B cell (primary cell): ENCODE measurements at regions not wholly inside any gene's neighbourhood (a gene's known extent, or its start where the extent isn't known, plus 50 kb on each side); places are given as distances from the start of the nearest gene placed in this dataset.

ENCODE experiments used
- ATAC-seq: fragments of 200-7000 bp; cut with Tn5 transposase; one replicate; pipeline ENCODE4 v1.10.0; 2021; ENCODE audit warnings: low read depth, mild to moderate bottlenecking, moderate number of reproducible peaks, moderate library complexity
- CTCF ChIA-PET: fragments of 350-600 bp; sonication (Branson Sonifier 250); formaldehyde crosslinking; loops from one replicate; lab custom pipeline; 2021; ENCODE audit warnings: antibody characterized with exemption, inconsistent platforms; lab: Charles Lee
- POLR2A ChIA-PET: fragments of 350-600 bp; sonication (Branson Sonifier 250); formaldehyde crosslinking; loops from one replicate; lab custom pipeline; 2021; ENCODE audit warnings: antibody characterized with exemption; lab: Charles Lee
- DNase-seq: peaks from one replicate; pipeline ENCODE4 v3.0.0; 2013
- H2AFZ ChIP-seq: 2 replicates; pipeline ENCODE4 v1.6.1; 2012; ENCODE audit warnings: mild to moderate bottlenecking, low read depth, low read length; ENCODE audit not compliant: insufficient read depth, poor library complexity, severe bottlenecking
- H3K27ac ChIP-seq, 2 donors: 1 replicate in 1 of 2; 2 replicates in 1 of 2; pipeline ENCODE4 v1.5.1; 2012 to 2013; ENCODE audit warnings: low read length in 2 of 2, mild to moderate bottlenecking in 2 of 2, moderate library complexity in 1 of 2
- H3K27me3 ChIP-seq, 4 experiments: fragments of 200-600 bp in 1 of 4; sonication (generic) in 1 of 4; replicated peaks in 1 of 4; 1 replicate in 2 of 4; 2 replicates in 2 of 4; pipeline versions ENCODE4 v1.6.1 to v1.7.0; 2013 to 2016; ENCODE audit warnings: low read length in 3 of 4, mild to moderate bottlenecking in 2 of 4, mixed read lengths in 1 of 4, moderate library complexity in 1 of 4; ENCODE audit not compliant: insufficient read depth in 4 of 4, control insufficient read depth in 3 of 4; ENCODE audit errors: control extremely low read depth in 1 of 4
- H3K36me3 ChIP-seq, 2 experiments: replicated peaks in 1 of 2; 1 replicate in 1 of 2; 2 replicates in 1 of 2; pipeline versions ENCODE4 v1.6.1 to v1.7.1; 2013; ENCODE audit warnings: low read length in 1 of 2; ENCODE audit not compliant: insufficient read depth in 2 of 2, control insufficient read depth in 1 of 2; ENCODE audit errors: control extremely low read depth in 1 of 2, extremely low read depth in 1 of 2
- H3K4me1 ChIP-seq, 2 donors: fragments of 200-600 bp in 1 of 2; sonication (generic) in 1 of 2; 1 replicate in 1 of 2; 2 replicates in 1 of 2; pipeline versions ENCODE4 v1.5.1 to v1.6.1; 2013 to 2017; ENCODE audit warnings: low read length in 2 of 2; ENCODE audit not compliant: control insufficient read depth in 2 of 2, insufficient read depth in 2 of 2
- H3K4me2 ChIP-seq: replicated peaks from 2 replicates; pipeline ENCODE3; 2012; ENCODE audit warnings: mild to moderate bottlenecking, low read depth, low read length; ENCODE audit not compliant: poor library complexity, severe bottlenecking
- H3K4me3 ChIP-seq, 5 experiments: fragments of 200-600 bp in 1 of 5; sonication (generic) in 1 of 5; 1 replicate in 3 of 5; 2 replicates in 2 of 5; pipeline versions ENCODE4 v1.5.1 to v1.7.0; 2011 to 2016; ENCODE audit warnings: low read length in 4 of 5, mild to moderate bottlenecking in 4 of 5, low read depth in 2 of 5, control low read depth in 1 of 5, moderate library complexity in 1 of 5; ENCODE audit not compliant: insufficient read depth in 1 of 5; ENCODE audit errors: control extremely low read depth in 1 of 5, extremely low read depth in 1 of 5
- H3K79me2 ChIP-seq: fragments of 200-600 bp; sonication (generic); one replicate; pipeline ENCODE4 v1.6.0; 2016; ENCODE audit warnings: low read length; ENCODE audit not compliant: control insufficient read depth, insufficient read depth
- H3K9ac ChIP-seq: fragments of 200-600 bp; sonication (generic); 2 replicates; pipeline ENCODE4 v1.6.1; 2017; ENCODE audit warnings: mild to moderate bottlenecking, low read length, moderate library complexity
- H3K9me3 ChIP-seq, 3 donors: one replicate each; pipeline versions ENCODE4 v1.6.1 to v1.7.1; 2013; ENCODE audit warnings: low read length in 2 of 3; ENCODE audit not compliant: control insufficient read depth in 2 of 3, insufficient read depth in 1 of 3; ENCODE audit errors: control extremely low read depth in 1 of 3
- H4K20me1 ChIP-seq: 2 replicates; pipeline ENCODE4 v1.6.0; 2012; ENCODE audit warnings: mild to moderate bottlenecking, low read length; ENCODE audit not compliant: insufficient read depth, control insufficient read depth, poor library complexity, severe bottlenecking
- H3K27ac Mint-ChIP-seq: one replicate; pipeline ENCODE4 v1.8.0; 2021; ENCODE audit warnings: mixed read lengths
- H3K27me3 Mint-ChIP-seq: one replicate; pipeline ENCODE4 v1.8.0; 2021; ENCODE audit warnings: mixed read lengths
- H3K4me1 Mint-ChIP-seq: one replicate; pipeline ENCODE4 v1.8.0; 2021; ENCODE audit warnings: mixed read lengths
- H3K4me3 Mint-ChIP-seq: one replicate; pipeline ENCODE4 v1.8.0; 2021; ENCODE audit warnings: mixed read lengths
- H3K9me3 Mint-ChIP-seq: one replicate; pipeline ENCODE4 v1.8.0; 2022; ENCODE audit warnings: mixed read lengths; ENCODE audit not compliant: insufficient read depth
- CTCF ChIP-seq: fragments of 200-600 bp; IDR thresholded peaks from one replicate; pipeline ENCODE4 v1.8.0; 2022; ENCODE audit warnings: antibody characterized with exemption, mild to moderate bottlenecking
- EZH2 ChIP-seq: IDR thresholded peaks from 2 replicates; pipeline ENCODE4 v1.6.1; 2012; ENCODE audit warnings: borderline replicate concordance, low read depth, mild to moderate bottlenecking, moderate library complexity, low read length; ENCODE audit not compliant: insufficient read depth, poor library complexity, severe bottlenecking
- WGBS: methylation state at CpG from one replicate; pipeline ENCODE4 v1.1.5; 2013; ENCODE audit warnings: missing lambda C conversion rate; ENCODE audit not compliant: insufficient coverage; 5-methylcytosine and 5-hydroxymethylcytosine counted together
- intact Hi-C: fragments of 100-400 bp; cut with micrococcal nuclease; formaldehyde crosslinking; loops from one replicate; pipeline ENCODE4 v1.10.0; 2022

GRCh38 chr6:82588859-82589412 lies 225.3 kb downstream of the TPBG start:
- TF ChIP-seq CTCF: peak; percentile 49
- no peak for TF ChIP-seq EZH2
- Mint-ChIP-seq H3K27ac (no peak overlapping the region), H3K4me3 (no peak overlapping the region), H3K4me1 (no peaks in the 10 kb centered on the region), H3K9me3 (no peaks in the 10 kb centered on the region), H3K27me3 (no peaks in the 10 kb centered on the region)
- H2AFZ ChIP-seq: no peak overlapping the region
- POLR2A ChIA-PET: no interaction called here
- no peaks in the 10 kb centered on the region for H3K79me2 ChIP-seq
- CTCF ChIA-PET: no interaction called here
- no peak overlapping the region for H3K4me3 ChIP-seq
- H3K4me1 ChIP-seq: no peaks in the 10 kb centered on the region
- DNase-seq: no peak
- no peaks in the 10 kb centered on the region for H3K27me3 ChIP-seq
- H4K20me1 ChIP-seq: no peaks in the 10 kb centered on the region
- 100% methylated on average over 1 of the region's 1 CpG for WGBS
- ATAC-seq: no peak
- H3K4me2 ChIP-seq: no peak overlapping the region
- no peak overlapping the region for H3K9ac ChIP-seq
- no peak overlapping the region for H3K27ac ChIP-seq
- intact Hi-C loops: no loop called here
- no peaks in the 10 kb centered on the region for H3K9me3 ChIP-seq
- H3K36me3 ChIP-seq: no peaks in the 10 kb centered on the region

- no peaks in the 10 kb centered on the region for H3K27me3 Mint-ChIP-seq
- ChIA-PET CTCF (no interaction called here), POLR2A (no interaction called here)
- H3K9me3 Mint-ChIP-seq: no peaks in the 10 kb centered on the region
- Histone ChIP-seq H3K4me1 (no peaks in the 10 kb centered on the region), H4K20me1 (no peaks in the 10 kb centered on the region), H3K79me2 (no peaks in the 10 kb centered on the region), H3K9ac (no peak overlapping the region), H2AFZ (no peak overlapping the region), H3K4me3 (no peak overlapping the region), H3K4me2 (no peak overlapping the region), H3K27me3 (no peaks in the 10 kb centered on the region), H3K27ac (no peak overlapping the region), H3K36me3 (no peaks in the 10 kb centered on the region), H3K9me3 (no peaks in the 10 kb centered on the region)
- no peak overlapping the region for H3K27ac Mint-ChIP-seq
- DNase-seq (no peak), ATAC-seq (no peak)
- H3K4me1 Mint-ChIP-seq: no peaks in the 10 kb centered on the region
- intact Hi-C loops: no loop called here
- 51% methylated on average over 4 of the region's 5 CpGs for WGBS
- TF ChIP-seq EZH2: no peak
- TF ChIP-seq CTCF: no peak
- no peak overlapping the region for H3K4me3 Mint-ChIP-seq
Measured at GRCh38 chr6:82589509-82590206, 226.0 kb downstream of the TPBG start.
